ENCODE measurements at regions not wholly inside any gene's neighbourhood (a gene's known extent, or its start where the extent isn't known, plus 50 kb on each side); places are given as distances from the start of the nearest gene placed in this dataset.

DNA sequence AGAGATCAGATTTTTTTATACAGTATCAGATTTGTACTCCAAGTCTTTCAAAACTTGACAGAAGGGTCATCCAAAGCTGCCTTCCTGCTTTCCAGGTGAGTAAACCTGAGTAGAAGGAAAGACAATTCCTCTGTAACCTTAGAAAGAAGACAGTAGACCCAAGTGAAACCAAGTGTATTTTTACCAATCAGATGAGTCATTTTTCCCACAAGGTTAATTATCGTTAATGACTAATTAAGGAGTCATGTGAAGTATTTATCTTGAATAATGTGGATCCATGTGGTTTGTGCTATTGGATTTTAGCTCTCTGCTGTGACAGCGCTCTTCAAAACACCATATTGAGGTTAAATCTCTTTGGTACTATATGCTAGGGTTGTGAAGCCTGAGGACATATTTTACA is 74.0 kb upstream of the PELI2 start:
- Histone ChIP-seq H3K18ac (ENCODE audit: low read depth, low read length) (no peak overlapping the region), H3K4me1 (ENCODE audit: control insufficient read depth, insufficient read depth, low read length) (no peaks in the 10 kb centered on the region), H2AK9ac (replicated peaks; ENCODE audit: low read depth, low read length, poor library complexity) (no peak overlapping the region), H2AK5ac (ENCODE audit: low read depth, low read length) (no peak overlapping the region), H3K79me1 (ENCODE audit: low read depth in 1 of 2, low read length in 2 of 2) (no peaks in the 10 kb centered on the region), H4K5ac (ENCODE audit: low read depth, low read length) (no peak overlapping the region), H3K4me2 (ENCODE audit: low read depth, low read length) (no peak overlapping the region), H3K27ac (ENCODE audit: insufficient read depth, low read length) (no peak overlapping the region), H2BK120ac (ENCODE audit: low read depth, low read length) (no peak overlapping the region), H3K9ac (ENCODE audit: low read depth, low read length) (no peak overlapping the region), H2BK5ac (ENCODE audit: low read depth, low read length, poor library complexity, severe bottlenecking) (no peak overlapping the region), H3K36me3 (ENCODE audit: control insufficient read depth, insufficient read depth, low read length) (no peaks in the 10 kb centered on the region), H3K4me3 (ENCODE audit: insufficient read depth, low read depth, low read length) (no peak overlapping the region), H4K20me1 (ENCODE audit: insufficient read depth, low read length) (no peaks in the 10 kb centered on the region), H4K8ac (ENCODE audit: low read depth in 2 of 2, low read length in 2 of 2) (no peak overlapping the region), H2AFZ (replicated peaks; ENCODE audit: low read length, poor library complexity) (no peak overlapping the region), H3K23ac (ENCODE audit: low read depth, low read length) (no peak overlapping the region), H2BK20ac (ENCODE audit: low read depth, low read length) (no peak overlapping the region), H4K91ac (ENCODE audit: insufficient read depth, low read depth, low read length) (no peak overlapping the region), H3K4ac (ENCODE audit: low read depth, low read length) (no peak overlapping the region), H3K27me3 (ENCODE audit: control insufficient read depth, insufficient read depth, low read length) (peaks cover 12% of the 10 kb centered on the region), H3K56ac (ENCODE audit: extremely low read depth, insufficient read depth, low read length) (no peak overlapping the region), H2BK15ac (ENCODE audit: low read depth, low read length) (no peak overlapping the region), H3K9me3 (ENCODE audit: control insufficient read depth, insufficient read depth, low read length) (no peaks in the 10 kb centered on the region), H3K9me1 (ENCODE audit: insufficient read depth, low read length) (no peaks in the 10 kb centered on the region), H3K14ac (replicated peaks; ENCODE audit: low read depth, low read length) (no peak overlapping the region)
- DNase-seq (no peak), ATAC-seq (ENCODE audit: low read depth) (no peak)
- TF ChIP-seq MAFK (IDR thresholded peaks at IDR 0.05; ENCODE audit: low read depth, low read length): no peak
- no peak for TF ChIP-seq NFE2L2 (IDR thresholded peaks at IDR 0.05; ENCODE audit: low read depth, low read length)
- no peak for TF ChIP-seq SMC3 (IDR thresholded peaks at IDR 0.05; ENCODE audit: low read depth, low read length)
- TF ChIP-seq, protein P1, sequence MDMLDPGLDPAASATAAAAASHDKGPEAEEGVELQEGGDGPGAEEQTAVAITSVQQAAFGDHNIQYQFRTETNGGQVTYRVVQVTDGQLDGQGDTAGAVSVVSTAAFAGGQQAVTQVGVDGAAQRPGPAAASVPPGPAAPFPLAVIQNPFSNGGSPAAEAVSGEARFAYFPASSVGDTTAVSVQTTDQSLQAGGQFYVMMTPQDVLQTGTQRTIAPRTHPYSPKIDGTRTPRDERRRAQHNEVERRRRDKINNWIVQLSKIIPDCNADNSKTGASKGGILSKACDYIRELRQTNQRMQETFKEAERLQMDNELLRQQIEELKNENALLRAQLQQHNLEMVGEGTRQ (IDR thresholded peaks at IDR 0.05; ENCODE audit: low read depth, low read length): no peak
- TF ChIP-seq, protein P2, sequence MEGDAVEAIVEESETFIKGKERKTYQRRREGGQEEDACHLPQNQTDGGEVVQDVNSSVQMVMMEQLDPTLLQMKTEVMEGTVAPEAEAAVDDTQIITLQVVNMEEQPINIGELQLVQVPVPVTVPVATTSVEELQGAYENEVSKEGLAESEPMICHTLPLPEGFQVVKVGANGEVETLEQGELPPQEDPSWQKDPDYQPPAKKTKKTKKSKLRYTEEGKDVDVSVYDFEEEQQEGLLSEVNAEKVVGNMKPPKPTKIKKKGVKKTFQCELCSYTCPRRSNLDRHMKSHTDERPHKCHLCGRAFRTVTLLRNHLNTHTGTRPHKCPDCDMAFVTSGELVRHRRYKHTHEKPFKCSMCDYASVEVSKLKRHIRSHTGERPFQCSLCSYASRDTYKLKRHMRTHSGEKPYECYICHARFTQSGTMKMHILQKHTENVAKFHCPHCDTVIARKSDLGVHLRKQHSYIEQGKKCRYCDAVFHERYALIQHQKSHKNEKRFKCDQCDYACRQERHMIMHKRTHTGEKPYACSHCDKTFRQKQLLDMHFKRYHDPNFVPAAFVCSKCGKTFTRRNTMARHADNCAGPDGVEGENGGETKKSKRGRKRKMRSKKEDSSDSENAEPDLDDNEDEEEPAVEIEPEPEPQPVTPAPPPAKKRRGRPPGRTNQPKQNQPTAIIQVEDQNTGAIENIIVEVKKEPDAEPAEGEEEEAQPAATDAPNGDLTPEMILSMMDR (conservative IDR thresholded peaks at IDR 0.05; ENCODE audit: low read depth, low read length): no peak
- TF ChIP-seq RFX5 (IDR thresholded peaks at IDR 0.05; ENCODE audit: low read depth, low read length): no peak
- TF ChIP-seq CHD1 (IDR thresholded peaks at IDR 0.05; ENCODE audit: low read depth, low read length): no peak
- no peak for TF ChIP-seq POLR2A (IDR thresholded peaks at IDR 0.05; ENCODE audit: low read depth, low read length)
- no peak for TF ChIP-seq CEBPB (IDR thresholded peaks at IDR 0.05; ENCODE audit: low read depth, low read length)
- TF ChIP-seq FOS (IDR thresholded peaks at IDR 0.05; ENCODE audit: low read depth, low read length): no peak
- TF ChIP-seq MAZ (IDR thresholded peaks at IDR 0.05; ENCODE audit: borderline replicate concordance, low read depth, low read length): no peak
- no peak for TF ChIP-seq RAD21 (IDR thresholded peaks at IDR 0.05; ENCODE audit: low read length)
- TF ChIP-seq, protein P3, sequence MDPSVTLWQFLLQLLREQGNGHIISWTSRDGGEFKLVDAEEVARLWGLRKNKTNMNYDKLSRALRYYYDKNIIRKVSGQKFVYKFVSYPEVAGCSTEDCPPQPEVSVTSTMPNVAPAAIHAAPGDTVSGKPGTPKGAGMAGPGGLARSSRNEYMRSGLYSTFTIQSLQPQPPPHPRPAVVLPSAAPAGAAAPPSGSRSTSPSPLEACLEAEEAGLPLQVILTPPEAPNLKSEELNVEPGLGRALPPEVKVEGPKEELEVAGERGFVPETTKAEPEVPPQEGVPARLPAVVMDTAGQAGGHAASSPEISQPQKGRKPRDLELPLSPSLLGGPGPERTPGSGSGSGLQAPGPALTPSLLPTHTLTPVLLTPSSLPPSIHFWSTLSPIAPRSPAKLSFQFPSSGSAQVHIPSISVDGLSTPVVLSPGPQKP (IDR thresholded peaks at IDR 0.05; ENCODE audit: borderline replicate concordance, low read depth, low read length): no peak
- no peak for TF ChIP-seq BHLHE40 (IDR thresholded peaks at IDR 0.05; ENCODE audit: low read depth, low read length)
- no peak for TF ChIP-seq RCOR1 (IDR thresholded peaks at IDR 0.05; ENCODE audit: insufficient replicate concordance, low read length)
- no peak for TF ChIP-seq MXI1 (IDR thresholded peaks at IDR 0.05; ENCODE audit: borderline replicate concordance, low read depth, low read length)
- CTCF ChIA-PET: no interaction called here
- dilution Hi-C loops (cut with HindIII; ENCODE audit: low sequenced_read_pairs, unreplicated experiment) (no loop called here), in situ Hi-C loops (cut with MboI; ENCODE audit: low sequenced_read_pairs) (no loop called here), intact Hi-C loops (cut with micrococcal nuclease) (no loop called here)
- POLR2A ChIA-PET (ENCODE audit: unreplicated experiment): no interaction called here
- WGBS, 2 experiments (ENCODE audit: extremely low coverage in 2 of 2, insufficient read length in 1 of 2): no CpG with 5 or more reads among the region's 2 CpGs
- no TSS peak for BruUV-seq (replicated peaks)
